ENCODE measurements at regions not wholly inside any gene's neighbourhood (a gene's known extent, or its start where the extent isn't known, plus 50 kb on each side); places are given as distances from the start of the nearest gene placed in this dataset.

DNA sequence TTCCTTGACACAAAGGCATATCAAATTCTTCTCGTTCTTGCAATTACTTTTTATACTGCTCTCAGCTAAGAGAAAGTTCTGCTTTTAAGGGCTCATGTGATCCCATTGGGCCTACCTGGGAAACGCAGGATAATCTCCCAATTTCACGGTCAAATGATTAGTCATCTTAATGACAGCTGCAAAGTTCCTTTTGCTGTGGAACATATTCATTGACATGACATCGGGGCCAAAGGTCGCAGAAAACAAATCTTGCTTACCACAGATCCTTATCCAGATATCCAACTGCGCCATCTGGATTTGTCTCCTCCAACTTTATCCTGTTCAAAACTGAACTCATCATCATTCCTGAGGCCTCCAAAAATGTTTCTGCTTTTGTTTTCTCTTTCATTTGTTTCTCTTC, 1085.6 kb upstream of the WWC1 start:
- no peaks in the 10 kb centered on the region for H3K9me3 ChIP-seq (ENCODE audit: control insufficient read depth in 2 of 2, low read length in 2 of 2)
- H3K9ac ChIP-seq (ENCODE audit: low read length in 2 of 2), result no peak overlapping the region
- no peak overlapping the region for H3K4me3 ChIP-seq (ENCODE audit: low read length in 2 of 2)

GRCh38 chr5:167207081-167207480, 1084.4 kb upstream of the WWC1 start:
- Histone ChIP-seq H3K9me3 (ENCODE audit: control insufficient read depth in 2 of 2, low read length in 2 of 2) (no peaks in the 10 kb centered on the region), H3K9ac (ENCODE audit: low read length in 2 of 2) (no peak overlapping the region), H3K4me1 (ENCODE audit: control insufficient read depth, insufficient read depth, low read length) (peaks cover 3% of the 10 kb centered on the region), H3K27me3 (ENCODE audit: control insufficient read depth in 1 of 2, insufficient read depth in 2 of 2, low read length in 2 of 2) (no peaks in the 10 kb centered on the region), H3K4me3 (ENCODE audit: low read length in 2 of 2) (no peak overlapping the region), H3K27ac (ENCODE audit: low read length) (no peak overlapping the region), H3K36me3 (ENCODE audit: control insufficient read depth in 2 of 2, insufficient read depth in 2 of 2, low read length in 2 of 2) (no peaks in the 10 kb centered on the region)

More for the DNA sequence above, 1085.6 kb upstream of the WWC1 start:
- H3K4me1 ChIP-seq (ENCODE audit: control insufficient read depth, insufficient read depth, low read length), result peaks cover 3% of the 10 kb centered on the region
- H3K27me3 ChIP-seq (ENCODE audit: control insufficient read depth in 1 of 2, insufficient read depth in 2 of 2, low read length in 2 of 2), result no peaks in the 10 kb centered on the region
- H3K27ac ChIP-seq (ENCODE audit: low read length), result no peak overlapping the region
- H3K36me3 ChIP-seq (ENCODE audit: control insufficient read depth in 2 of 2, insufficient read depth in 2 of 2, low read length in 2 of 2), result no peaks in the 10 kb centered on the region

- H3K4me3 ChIP-seq (ENCODE audit: low read length in 2 of 2), result no peak overlapping the region
- H3K27me3 ChIP-seq (ENCODE audit: control insufficient read depth in 1 of 2, insufficient read depth in 2 of 2, low read length in 2 of 2), result no peaks in the 10 kb centered on the region
- H3K4me1 ChIP-seq (ENCODE audit: control insufficient read depth, insufficient read depth, low read length), result peaks cover 3% of the 10 kb centered on the region
Measured at GRCh38 chr5:167208911-167209310, 1082.5 kb upstream of the WWC1 start.

DNA sequence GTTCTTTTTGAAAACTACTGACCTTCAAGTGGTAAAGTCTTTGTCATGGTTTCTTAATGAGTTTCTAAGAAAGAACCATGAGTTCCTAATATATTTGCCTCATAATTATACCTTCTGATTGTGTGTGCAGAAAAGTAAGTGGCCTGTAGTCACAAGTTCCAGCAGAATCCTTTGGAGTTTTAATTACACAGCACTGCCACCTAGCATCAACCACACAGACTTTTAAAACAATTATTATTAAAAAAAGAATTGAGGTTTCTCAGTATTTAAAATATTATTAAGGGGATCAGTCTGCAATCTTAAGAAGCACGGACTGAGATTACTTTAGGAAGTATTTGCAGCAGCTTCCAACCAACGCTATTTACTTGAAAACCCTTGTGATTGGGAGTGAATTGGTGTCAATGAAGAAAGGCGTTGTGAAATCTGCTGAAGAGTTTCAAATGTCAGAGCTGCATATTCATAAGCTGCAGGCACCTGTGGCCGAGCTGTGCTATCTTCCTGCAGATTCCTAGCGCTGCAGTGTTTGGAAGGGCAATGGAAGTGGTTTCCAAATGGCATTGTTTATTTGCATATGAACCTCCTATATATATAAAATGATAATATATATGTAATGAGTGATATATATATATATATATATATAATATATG, 1074.2 kb upstream of the WWC1 start:
- H3K4me3 ChIP-seq (ENCODE audit: low read length in 2 of 2), result no peak overlapping the region
- no peaks in the 10 kb centered on the region for H3K4me1 ChIP-seq (ENCODE audit: control insufficient read depth, insufficient read depth, low read length)
- no peak overlapping the region for H3K9ac ChIP-seq (ENCODE audit: low read length in 2 of 2)
- no peak overlapping the region for H3K27ac ChIP-seq (ENCODE audit: low read length)
- no peaks in the 10 kb centered on the region for H3K36me3 ChIP-seq (ENCODE audit: control insufficient read depth in 2 of 2, insufficient read depth in 2 of 2, low read length in 2 of 2)
- H3K9me3 ChIP-seq (ENCODE audit: control insufficient read depth in 2 of 2, low read length in 2 of 2), result no peaks in the 10 kb centered on the region
- no peaks in the 10 kb centered on the region for H3K27me3 ChIP-seq (ENCODE audit: control insufficient read depth in 1 of 2, insufficient read depth in 2 of 2, low read length in 2 of 2)

More at GRCh38 chr5:167208911-167209310, 1082.5 kb upstream of the WWC1 start:
- no peaks in the 10 kb centered on the region for H3K36me3 ChIP-seq (ENCODE audit: control insufficient read depth in 2 of 2, insufficient read depth in 2 of 2, low read length in 2 of 2)
- no peaks in the 10 kb centered on the region for H3K9me3 ChIP-seq (ENCODE audit: control insufficient read depth in 2 of 2, low read length in 2 of 2)
- H3K9ac ChIP-seq (ENCODE audit: low read length in 2 of 2), result no peak overlapping the region
- H3K27ac ChIP-seq (ENCODE audit: low read length), result no peak overlapping the region

DNA sequence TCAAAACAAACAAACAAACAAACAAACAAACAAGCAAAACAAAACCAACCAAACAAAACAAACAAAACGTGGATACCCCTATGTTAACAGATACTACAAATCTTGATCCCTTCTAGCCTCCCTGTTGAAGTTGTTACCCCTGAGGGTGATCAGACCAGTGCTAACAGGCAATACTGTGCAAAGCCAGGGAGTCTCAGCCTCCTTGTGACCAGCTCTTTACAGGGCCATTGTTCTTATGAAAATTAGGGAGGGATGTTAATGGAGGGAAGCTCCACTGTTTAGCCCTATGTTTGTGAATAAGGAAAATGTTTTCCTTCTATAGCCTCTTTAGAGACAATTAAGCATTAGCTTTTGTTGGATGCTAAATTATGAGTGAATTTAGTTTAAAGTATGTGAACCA, 1072.1 kb upstream of the WWC1 start:
- Histone ChIP-seq H3K9ac (ENCODE audit: low read length in 2 of 2) (no peak overlapping the region), H3K4me3 (ENCODE audit: low read length in 2 of 2) (no peak overlapping the region), H3K27ac (ENCODE audit: low read length) (no peak overlapping the region), H3K36me3 (ENCODE audit: control insufficient read depth in 2 of 2, insufficient read depth in 2 of 2, low read length in 2 of 2) (no peaks in the 10 kb centered on the region), H3K4me1 (ENCODE audit: control insufficient read depth, insufficient read depth, low read length) (no peaks in the 10 kb centered on the region), H3K9me3 (ENCODE audit: control insufficient read depth in 2 of 2, low read length in 2 of 2) (no peaks in the 10 kb centered on the region), H3K27me3 (ENCODE audit: control insufficient read depth in 1 of 2, insufficient read depth in 2 of 2, low read length in 2 of 2) (no peaks in the 10 kb centered on the region)

GRCh38 chr5:167226386-167226785, 1065.1 kb upstream of the WWC1 start:
- Histone ChIP-seq H3K9me3 (ENCODE audit: control insufficient read depth in 2 of 2, low read length in 2 of 2) (peaks cover 0 to 6% of the 10 kb centered on the region in 2 donors), H3K27ac (ENCODE audit: low read length) (no peak overlapping the region), H3K4me3 (ENCODE audit: low read length in 2 of 2) (no peak overlapping the region), H3K27me3 (ENCODE audit: control insufficient read depth in 1 of 2, insufficient read depth in 2 of 2, low read length in 2 of 2) (no peaks in the 10 kb centered on the region), H3K36me3 (ENCODE audit: control insufficient read depth in 2 of 2, insufficient read depth in 2 of 2, low read length in 2 of 2) (no peaks in the 10 kb centered on the region), H3K4me1 (ENCODE audit: control insufficient read depth, insufficient read depth, low read length) (no peaks in the 10 kb centered on the region), H3K9ac (ENCODE audit: low read length in 2 of 2) (no peak overlapping the region)

- Histone ChIP-seq H3K27me3 (ENCODE audit: control insufficient read depth in 1 of 2, insufficient read depth in 2 of 2, low read length in 2 of 2) (no peaks in the 10 kb centered on the region), H3K36me3 (ENCODE audit: control insufficient read depth in 2 of 2, insufficient read depth in 2 of 2, low read length in 2 of 2) (no peaks in the 10 kb centered on the region), H3K9ac (ENCODE audit: low read length in 2 of 2) (no peak overlapping the region), H3K9me3 (ENCODE audit: control insufficient read depth in 2 of 2, low read length in 2 of 2) (peaks cover 0 to 6% of the 10 kb centered on the region in 2 donors), H3K4me1 (ENCODE audit: control insufficient read depth, insufficient read depth, low read length) (no peaks in the 10 kb centered on the region), H3K4me3 (ENCODE audit: low read length in 2 of 2) (no peak overlapping the region), H3K27ac (ENCODE audit: low read length) (no peak overlapping the region)
Measured at GRCh38 chr5:167228134-167228533, 1063.3 kb upstream of the WWC1 start.

DNA sequence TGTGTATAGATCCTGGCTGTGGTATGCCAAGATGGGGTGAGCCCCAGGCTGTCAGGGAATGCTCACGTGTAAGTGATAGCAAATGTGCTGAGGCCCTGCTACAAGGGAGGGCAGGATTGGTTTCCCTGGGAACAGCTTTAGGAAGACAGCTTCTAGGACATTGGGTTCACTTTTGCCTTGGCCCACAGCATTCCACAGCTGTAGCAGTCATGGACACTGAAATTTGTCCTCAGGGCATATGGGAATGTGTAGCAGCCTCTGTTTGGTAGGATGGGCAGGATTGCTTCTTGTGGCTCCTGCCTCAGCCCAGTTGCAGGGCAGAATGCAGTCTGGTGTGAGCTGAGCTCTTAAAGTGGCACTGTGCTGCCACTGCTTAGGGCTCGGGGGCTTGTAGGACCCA, 1061.7 kb upstream of the WWC1 start:
- no peaks in the 10 kb centered on the region for H3K36me3 ChIP-seq (ENCODE audit: control insufficient read depth in 2 of 2, insufficient read depth in 2 of 2, low read length in 2 of 2)
- H3K9me3 ChIP-seq (ENCODE audit: control insufficient read depth in 2 of 2, low read length in 2 of 2), result peaks cover 0 to 6% of the 10 kb centered on the region in 2 donors
- no peak overlapping the region for H3K9ac ChIP-seq (ENCODE audit: low read length in 2 of 2)
- no peaks in the 10 kb centered on the region for H3K4me1 ChIP-seq (ENCODE audit: control insufficient read depth, insufficient read depth, low read length)
- no peak overlapping the region for H3K4me3 ChIP-seq (ENCODE audit: low read length in 2 of 2)
- no peaks in the 10 kb centered on the region for H3K27me3 ChIP-seq (ENCODE audit: control insufficient read depth in 1 of 2, insufficient read depth in 2 of 2, low read length in 2 of 2)
- H3K27ac ChIP-seq (ENCODE audit: low read length), result no peak overlapping the region

DNA sequence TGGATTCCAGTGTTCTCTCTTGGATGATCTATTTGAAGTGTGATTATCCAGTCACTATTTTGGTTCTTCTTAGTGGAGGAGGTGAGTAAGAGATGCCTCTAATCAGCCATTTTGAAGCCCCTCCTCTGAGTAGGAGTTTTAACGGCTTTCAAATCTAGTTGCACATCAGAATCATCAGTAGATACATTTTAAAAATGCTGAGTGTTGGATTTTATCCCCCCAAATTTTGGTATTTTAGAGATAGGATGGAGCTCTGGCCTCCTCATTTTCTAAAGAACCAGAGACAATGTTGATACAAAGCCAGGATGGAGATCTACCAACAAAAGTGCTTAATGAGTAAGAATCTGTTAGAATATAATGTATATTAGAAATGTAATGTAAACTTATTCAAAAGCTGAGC, 1061.0 kb upstream of the WWC1 start:
- Histone ChIP-seq H3K9ac (ENCODE audit: low read length in 2 of 2) (no peak overlapping the region), H3K4me1 (ENCODE audit: control insufficient read depth, insufficient read depth, low read length) (no peaks in the 10 kb centered on the region), H3K4me3 (ENCODE audit: low read length in 2 of 2) (no peak overlapping the region), H3K9me3 (ENCODE audit: control insufficient read depth in 2 of 2, low read length in 2 of 2) (peaks cover 0 to 6% of the 10 kb centered on the region in 2 donors), H3K27ac (ENCODE audit: low read length) (no peak overlapping the region), H3K36me3 (ENCODE audit: control insufficient read depth in 2 of 2, insufficient read depth in 2 of 2, low read length in 2 of 2) (no peaks in the 10 kb centered on the region), H3K27me3 (ENCODE audit: control insufficient read depth in 1 of 2, insufficient read depth in 2 of 2, low read length in 2 of 2) (no peaks in the 10 kb centered on the region)

GRCh38 chr5:167232675-167233311, 1058.7 kb upstream of the WWC1 start:
- Histone ChIP-seq H3K27ac (ENCODE audit: low read length) (no peak overlapping the region), H3K36me3 (ENCODE audit: control insufficient read depth in 2 of 2, insufficient read depth in 2 of 2, low read length in 2 of 2) (no peaks in the 10 kb centered on the region), H3K4me1 (ENCODE audit: control insufficient read depth, insufficient read depth, low read length) (no peaks in the 10 kb centered on the region), H3K9me3 (ENCODE audit: control insufficient read depth in 2 of 2, low read length in 2 of 2) (peaks cover 0 to 6% of the 10 kb centered on the region in 2 donors), H3K4me3 (ENCODE audit: low read length in 2 of 2) (no peak overlapping the region), H3K9ac (ENCODE audit: low read length in 2 of 2) (no peak overlapping the region), H3K27me3 (ENCODE audit: control insufficient read depth in 1 of 2, insufficient read depth in 2 of 2, low read length in 2 of 2) (no peaks in the 10 kb centered on the region)

DNA sequence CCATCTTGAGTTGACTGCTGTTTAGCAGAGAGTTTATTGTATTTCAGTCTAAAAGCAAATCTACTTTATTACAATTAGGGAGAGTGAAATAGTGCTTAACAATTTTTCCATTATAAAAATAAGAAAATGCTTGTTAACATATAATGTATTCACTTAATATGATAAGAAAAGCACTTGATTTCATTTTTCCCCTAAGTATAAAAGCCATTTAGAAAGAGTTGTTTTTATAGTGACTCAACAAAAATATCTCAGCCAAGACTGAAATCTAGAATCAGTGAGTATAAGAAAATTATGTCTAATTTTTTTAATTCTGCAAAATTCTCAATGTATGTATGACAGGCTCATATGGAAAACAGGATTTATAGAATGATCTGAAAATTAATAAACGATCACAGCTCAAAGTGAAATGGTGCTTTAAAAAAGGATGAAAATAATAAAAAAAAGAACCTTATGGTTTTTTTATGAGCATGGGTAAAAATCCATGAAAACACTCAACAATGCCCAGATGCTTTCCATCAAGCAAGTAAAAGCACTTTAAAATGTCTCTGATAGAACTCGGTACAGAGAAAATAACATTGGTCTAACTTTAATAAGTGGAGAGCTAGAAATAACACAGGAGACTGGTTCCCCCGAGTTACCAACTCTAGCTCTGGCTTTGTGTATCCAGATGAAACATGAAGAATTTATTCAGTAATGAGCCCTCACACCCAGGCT, 1057.8 kb upstream of the WWC1 start:
- H3K4me3 ChIP-seq (ENCODE audit: low read length in 2 of 2), result no peak overlapping the region
- H3K27ac ChIP-seq (ENCODE audit: low read length), result no peak overlapping the region
- H3K4me1 ChIP-seq (ENCODE audit: control insufficient read depth, insufficient read depth, low read length), result no peaks in the 10 kb centered on the region
- peaks cover 0 to 4% of the 10 kb centered on the region in 2 donors for H3K9me3 ChIP-seq (ENCODE audit: control insufficient read depth in 2 of 2, low read length in 2 of 2)
- H3K27me3 ChIP-seq (ENCODE audit: control insufficient read depth in 1 of 2, insufficient read depth in 2 of 2, low read length in 2 of 2), result no peaks in the 10 kb centered on the region
- no peaks in the 10 kb centered on the region for H3K36me3 ChIP-seq (ENCODE audit: control insufficient read depth in 2 of 2, insufficient read depth in 2 of 2, low read length in 2 of 2)
- H3K9ac ChIP-seq (ENCODE audit: low read length in 2 of 2), result no peak overlapping the region

All from stomach smooth muscle (tissue), 2 donors.